ENCODE measurements at regions not wholly inside any gene's neighbourhood (a gene's known extent, or its start where the extent isn't known, plus 50 kb on each side); places are given as distances from the start of the nearest gene placed in this dataset.

DNA sequence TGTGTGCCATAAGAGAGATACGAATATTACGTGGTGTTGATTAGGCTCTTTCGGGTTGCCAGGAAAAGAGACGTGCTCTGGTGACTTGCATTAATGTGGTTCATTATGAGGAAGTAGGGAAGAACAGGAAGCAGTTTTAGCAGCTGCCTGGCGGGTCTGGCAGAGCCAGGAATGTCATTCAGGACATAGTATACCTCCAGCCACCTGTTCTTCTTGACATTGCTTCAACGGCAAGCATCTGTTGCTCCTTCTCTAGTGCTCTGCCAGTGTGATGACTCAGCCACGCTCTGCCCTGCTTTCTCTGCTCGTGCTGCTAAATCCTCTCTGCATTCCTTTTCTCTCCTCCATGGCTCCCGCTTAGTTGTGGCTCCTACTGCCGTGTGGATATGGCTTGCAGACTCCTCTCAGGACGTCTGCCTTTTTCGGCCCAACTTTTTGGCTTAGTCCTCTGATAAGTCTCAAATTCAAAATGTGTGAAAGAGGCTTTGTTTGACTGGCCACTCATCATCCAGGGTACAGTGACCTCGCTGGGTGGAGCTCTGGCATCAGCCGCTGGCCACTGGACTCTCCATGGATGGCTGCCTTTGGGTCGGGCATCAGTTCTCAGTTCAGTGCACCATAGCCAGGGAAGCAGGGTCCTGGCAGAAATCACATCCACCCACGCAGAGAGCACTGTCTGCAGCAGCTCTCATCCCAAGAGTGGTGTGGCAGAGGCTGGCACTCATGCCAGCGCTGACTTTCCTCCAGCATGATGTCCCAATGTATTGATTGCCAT is 89.3 kb upstream of the KLF3 start:
- intact Hi-C loops (cut with micrococcal nuclease): no loop called here
- Mint-ChIP-seq H3K27me3 (ENCODE audit: insufficient read depth) (peaks cover 5% of the 10 kb centered on the region), H3K4me1 (ENCODE audit: low read depth) (no peaks in the 10 kb centered on the region), H3K4me3 (no peak overlapping the region), H3K27ac (no peak overlapping the region), H3K9me3 (peaks cover 9% of the 10 kb centered on the region), H3K36me3 (ENCODE audit: low read depth) (peaks cover 5% of the 10 kb centered on the region)
- DNase-seq (ENCODE audit: low spot score): no peak

DNA sequence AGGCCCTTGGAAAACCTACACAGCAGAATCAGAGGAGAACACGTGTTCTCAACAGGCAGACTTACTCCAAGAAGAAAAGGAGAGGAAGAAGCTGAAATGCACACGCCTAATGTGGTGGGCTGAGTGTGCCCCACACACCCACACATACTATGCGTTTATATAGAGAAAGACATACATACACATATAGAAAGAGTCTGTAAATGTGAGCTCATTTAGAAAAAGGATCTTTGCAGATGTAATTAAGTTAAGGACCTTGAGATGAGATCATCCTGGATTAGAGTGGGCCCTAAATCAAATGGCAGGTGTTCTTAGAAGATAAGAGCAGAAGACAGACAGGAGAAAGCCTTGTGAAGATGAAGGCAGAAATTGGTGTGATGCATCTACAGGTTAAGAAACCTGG is 87.2 kb upstream of the KLF3 start:
- peaks cover 6% of the 10 kb centered on the region for H3K9me3 Mint-ChIP-seq
- no peak overlapping the region for H3K27ac Mint-ChIP-seq

GRCh38 chr4:38577462-38577861 is 86.5 kb upstream of the KLF3 start:
- no peak for DNase-seq (ENCODE audit: low spot score)
- no peaks in the 10 kb centered on the region for H3K36me3 Mint-ChIP-seq (ENCODE audit: low read depth)
- intact Hi-C loops (cut with micrococcal nuclease): no loop called here
- H3K27ac Mint-ChIP-seq: no peak overlapping the region
- no peak overlapping the region for H3K4me3 Mint-ChIP-seq
- peaks cover 6% of the 10 kb centered on the region for H3K9me3 Mint-ChIP-seq
- peaks cover 4% of the 10 kb centered on the region for H3K27me3 Mint-ChIP-seq (ENCODE audit: insufficient read depth)
- no peaks in the 10 kb centered on the region for H3K4me1 Mint-ChIP-seq (ENCODE audit: low read depth)

More for the DNA sequence above, 87.2 kb upstream of the KLF3 start:
- intact Hi-C loops (cut with micrococcal nuclease): no loop called here
- no peaks in the 10 kb centered on the region for H3K4me1 Mint-ChIP-seq (ENCODE audit: low read depth)
- H3K27me3 Mint-ChIP-seq (ENCODE audit: insufficient read depth): peaks cover 5% of the 10 kb centered on the region
- no peak overlapping the region for H3K4me3 Mint-ChIP-seq
- no peak for DNase-seq (ENCODE audit: low spot score)
- no peaks in the 10 kb centered on the region for H3K36me3 Mint-ChIP-seq (ENCODE audit: low read depth)

DNA sequence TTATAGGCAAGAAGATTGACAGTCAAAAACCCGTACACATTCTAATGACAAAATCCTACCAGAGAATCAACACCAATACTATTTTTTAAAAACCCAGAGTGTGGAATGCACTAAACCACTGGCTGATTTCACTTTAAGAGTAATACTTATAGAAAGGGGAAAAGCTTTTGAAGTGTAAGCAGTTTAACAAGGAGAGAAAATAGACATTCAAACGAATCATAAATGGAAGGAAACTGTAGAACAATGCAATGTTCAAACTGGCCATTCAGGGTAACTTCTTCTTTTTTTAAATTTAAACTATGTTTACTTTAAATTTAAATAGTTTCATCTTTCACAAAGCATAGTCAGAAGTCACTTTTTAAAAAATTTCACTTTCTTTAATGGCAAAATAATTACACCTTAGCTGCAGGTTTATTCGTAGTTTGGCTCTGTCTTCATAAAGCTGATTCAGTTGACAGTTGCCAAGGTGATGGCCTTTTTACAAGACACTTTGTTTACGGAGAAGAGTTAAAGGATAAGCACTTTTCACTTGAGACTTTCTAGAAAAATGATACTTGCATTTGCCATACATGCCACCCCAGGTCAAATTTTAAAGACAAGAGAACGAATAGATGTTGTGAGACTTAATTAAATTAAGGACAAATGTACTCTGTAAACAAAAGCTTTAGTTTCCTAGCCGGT is 82.4 kb upstream of the KLF3 start:
- H3K4me3 Mint-ChIP-seq: no peak overlapping the region
- intact Hi-C loops (cut with micrococcal nuclease): no loop called here
- no peaks in the 10 kb centered on the region for H3K36me3 Mint-ChIP-seq (ENCODE audit: low read depth)
- peaks cover 9% of the 10 kb centered on the region for H3K4me1 Mint-ChIP-seq (ENCODE audit: low read depth)
- no peak for DNase-seq (ENCODE audit: low spot score)
- H3K9me3 Mint-ChIP-seq: peaks cover 10% of the 10 kb centered on the region
- H3K27me3 Mint-ChIP-seq (ENCODE audit: insufficient read depth): peaks cover 15% of the 10 kb centered on the region
- H3K27ac Mint-ChIP-seq: no peak overlapping the region

GRCh38 chr4:38582445-38582844 is 81.6 kb upstream of the KLF3 start:
- Mint-ChIP-seq H3K36me3 (ENCODE audit: low read depth) (no peaks in the 10 kb centered on the region), H3K4me3 (no peak overlapping the region), H3K4me1 (ENCODE audit: low read depth) (peaks cover 9% of the 10 kb centered on the region), H3K27me3 (ENCODE audit: insufficient read depth) (peaks cover 15% of the 10 kb centered on the region), H3K9me3 (peaks cover 10% of the 10 kb centered on the region), H3K27ac (no peak overlapping the region)
- intact Hi-C loops (cut with micrococcal nuclease): no loop called here
- no peak for DNase-seq (ENCODE audit: low spot score)

GRCh38 chr4:38582889-38583470 is 81.0 kb upstream of the KLF3 start:
- peaks cover 9% of the 10 kb centered on the region for H3K4me1 Mint-ChIP-seq (ENCODE audit: low read depth)
- H3K9me3 Mint-ChIP-seq: peaks cover 10% of the 10 kb centered on the region
- peaks cover 1% of the 10 kb centered on the region for H3K36me3 Mint-ChIP-seq (ENCODE audit: low read depth)
- H3K4me3 Mint-ChIP-seq: no peak overlapping the region
- no peak overlapping the region for H3K27ac Mint-ChIP-seq
- intact Hi-C loops (cut with micrococcal nuclease): no loop called here
- no peak for DNase-seq (ENCODE audit: low spot score)
- H3K27me3 Mint-ChIP-seq (ENCODE audit: insufficient read depth): peaks cover 15% of the 10 kb centered on the region

- no peak for DNase-seq (ENCODE audit: low spot score)
- Mint-ChIP-seq H3K4me1 (ENCODE audit: low read depth) (peaks cover 9% of the 10 kb centered on the region), H3K36me3 (ENCODE audit: low read depth) (peaks cover 3% of the 10 kb centered on the region), H3K27ac (no peak overlapping the region), H3K27me3 (ENCODE audit: insufficient read depth) (peaks cover 13% of the 10 kb centered on the region), H3K9me3 (peaks cover 8% of the 10 kb centered on the region), H3K4me3 (no peak overlapping the region)
- intact Hi-C loops (cut with micrococcal nuclease): no loop called here
These were observed 78.1 kb upstream of the KLF3 start for GRCh38 chr4:38585871-38586270.

GRCh38 chr4:38587106-38587505 is 76.9 kb upstream of the KLF3 start:
- Mint-ChIP-seq H3K4me1 (ENCODE audit: low read depth) (peaks cover 9% of the 10 kb centered on the region), H3K27ac (no peak overlapping the region), H3K27me3 (ENCODE audit: insufficient read depth) (peaks cover 11% of the 10 kb centered on the region), H3K36me3 (ENCODE audit: low read depth) (peaks cover 4% of the 10 kb centered on the region), H3K9me3 (peaks cover 16% of the 10 kb centered on the region), H3K4me3 (no peak overlapping the region)
- no peak for DNase-seq (ENCODE audit: low spot score)
- intact Hi-C loops (cut with micrococcal nuclease): no loop called here

GRCh38 chr4:38590046-38590445 is 74.0 kb upstream of the KLF3 start:
- Mint-ChIP-seq H3K9me3 (peaks cover 11% of the 10 kb centered on the region), H3K4me1 (ENCODE audit: low read depth) (no peaks in the 10 kb centered on the region), H3K36me3 (ENCODE audit: low read depth) (peaks cover 4% of the 10 kb centered on the region), H3K27ac (no peak overlapping the region), H3K27me3 (ENCODE audit: insufficient read depth) (peaks cover 3% of the 10 kb centered on the region), H3K4me3 (no peak overlapping the region)
- DNase-seq (ENCODE audit: low spot score): no peak
- intact Hi-C loops (cut with micrococcal nuclease): no loop called here

- Mint-ChIP-seq H3K9me3 (peaks cover 11% of the 10 kb centered on the region), H3K27me3 (ENCODE audit: insufficient read depth) (no peaks in the 10 kb centered on the region), H3K36me3 (ENCODE audit: low read depth) (peaks cover 4% of the 10 kb centered on the region), H3K4me1 (ENCODE audit: low read depth) (no peaks in the 10 kb centered on the region), H3K27ac (no peak overlapping the region), H3K4me3 (no peak overlapping the region)
- intact Hi-C loops (cut with micrococcal nuclease): no loop called here
- DNase-seq (ENCODE audit: low spot score): no peak
These were observed 72.2 kb upstream of the KLF3 start for GRCh38 chr4:38591617-38592337.

DNA sequence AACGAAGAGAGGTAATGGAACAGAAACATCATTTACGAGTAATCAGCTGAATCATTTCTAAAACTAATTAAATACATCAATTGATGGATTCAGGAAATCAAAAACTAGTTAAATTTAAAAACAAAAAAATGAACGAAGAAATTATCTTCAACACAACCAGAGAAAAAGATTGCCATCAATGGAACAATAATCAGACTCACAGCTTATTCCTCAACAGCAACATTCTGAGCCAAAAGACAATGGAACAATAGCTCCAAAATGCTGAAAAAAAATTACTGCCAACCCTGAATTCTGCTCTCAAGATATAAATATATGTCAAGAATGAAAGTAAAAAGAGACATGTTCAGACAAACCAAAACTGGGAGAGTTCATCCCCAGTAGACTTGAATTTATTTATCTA is 65.5 kb upstream of the KLF3 start:
- intact Hi-C loops (cut with micrococcal nuclease): no loop called here
- H3K27ac Mint-ChIP-seq: no peak overlapping the region
- H3K4me3 Mint-ChIP-seq: no peak overlapping the region
- H3K9me3 Mint-ChIP-seq: no peaks in the 10 kb centered on the region
- H3K27me3 Mint-ChIP-seq (ENCODE audit: insufficient read depth): peaks cover 5% of the 10 kb centered on the region
- H3K36me3 Mint-ChIP-seq (ENCODE audit: low read depth): no peaks in the 10 kb centered on the region
- H3K4me1 Mint-ChIP-seq (ENCODE audit: low read depth): no peaks in the 10 kb centered on the region
- no peak for DNase-seq (ENCODE audit: low spot score)

- intact Hi-C loops (cut with micrococcal nuclease): no loop called here
- H3K27me3 Mint-ChIP-seq (ENCODE audit: insufficient read depth): peaks cover 5% of the 10 kb centered on the region
- H3K27ac Mint-ChIP-seq: no peak overlapping the region
- no peaks in the 10 kb centered on the region for H3K9me3 Mint-ChIP-seq
- no peak for DNase-seq (ENCODE audit: low spot score)
- no peak overlapping the region for H3K4me3 Mint-ChIP-seq
- peaks cover 17% of the 10 kb centered on the region for H3K4me1 Mint-ChIP-seq (ENCODE audit: low read depth)
- no peaks in the 10 kb centered on the region for H3K36me3 Mint-ChIP-seq (ENCODE audit: low read depth)
These were observed 63.4 kb upstream of the KLF3 start for GRCh38 chr4:38600575-38600974.

Measured in activated T-helper 1 cell treated with anti-CD3 and anti-CD28 coated beads, Interleukin-12 subunit alpha, Interleukin-12 subunit beta, Interleukin-2, Interleukin-4 antibody, amounts not matched to agents 30 ng/mL and 10 ng/mL and 1 ng/mL, durations not matched to agents 14 hours and 24 hours and 36 hours (primary cell).